BJ (cell line): ENCODE measurements at regions not wholly inside any gene's neighbourhood (a gene's known extent, or its start where the extent isn't known, plus 50 kb on each side); places are given as distances from the start of the nearest gene placed in this dataset.

Experiments
- CTCF ChIA-PET: fragments of 350-600 bp; formaldehyde crosslinking; extraction: SDS; loops from one replicate; lab custom pipeline; 2021; ENCODE audit warnings: antibody characterized with exemption, inconsistent platforms; lab: Yijun Ruan, JAX
- POLR2A ChIA-PET: fragments of 300-600 bp; sonication (Branson Sonifier 250); formaldehyde crosslinking; extraction: SDS; loops from one replicate; lab custom pipeline; 2021; ENCODE audit warnings: antibody characterized with exemption; lab: Charles Lee
- DNase-seq: peaks from one replicate; pipeline ENCODE4 v3.0.0-alpha.2; 2011; ENCODE audit warnings: low read depth
- H3K27me3 ChIP-seq: 2 replicates; pipeline ENCODE4 v1.6.0; 2011; ENCODE audit warnings: low read length; ENCODE audit not compliant: control insufficient read depth, insufficient read depth
- H3K36me3 ChIP-seq: 2 replicates; pipeline ENCODE4 v1.5.1; 2011; ENCODE audit warnings: low read length; ENCODE audit not compliant: control insufficient read depth, insufficient read depth
- H3K4me3 ChIP-seq: 2 replicates; pipeline ENCODE4 v1.5.1; 2011; ENCODE audit warnings: low read depth, mild to moderate bottlenecking, control low read depth, low read length
- CTCF ChIP-seq: IDR thresholded peaks from 2 replicates; pipeline ENCODE4 v1.5.1; 2011; ENCODE audit warnings: low read depth, mild to moderate bottlenecking, control low read depth, inconsistent platforms, low read length, moderate library complexity; ENCODE audit not compliant: insufficient read depth

- DNase-seq = no peak
- ChIA-PET CTCF (interaction anchor here (5.2 kb wide), 1 partner anchor 12 kb away, joined by 34 read pairs; no protein-coding TSS in a partner anchor), POLR2A (interaction anchor here (0.6 kb wide), 1 partner anchor 16 kb away, joined by 3 read pairs; no protein-coding TSS in a partner anchor)
- no peaks in the 10 kb centered on the region for H3K27me3 ChIP-seq
- H3K4me3 ChIP-seq = no peak overlapping the region
- no peaks in the 10 kb centered on the region for H3K36me3 ChIP-seq
- TF ChIP-seq CTCF = no peak
These were observed 216.1 kb upstream of the PMFBP1 start for GRCh38 chr16:72388007-72388406.

GRCh38 chr16:72384651-72385050 lies 212.7 kb upstream of the PMFBP1 start:
- ChIA-PET POLR2A (no interaction called here), CTCF (interaction anchor here (0.6 kb wide), 1 partner anchor 316 kb away, joined by 3 read pairs; no protein-coding TSS in a partner anchor)
- Histone ChIP-seq H3K27me3 (no peaks in the 10 kb centered on the region), H3K36me3 (no peaks in the 10 kb centered on the region), H3K4me3 (no peak overlapping the region)
- no peak for TF ChIP-seq CTCF
- DNase-seq = no peak

- Histone ChIP-seq H3K27me3 (no peaks in the 10 kb centered on the region), H3K4me3 (no peak overlapping the region), H3K36me3 (no peaks in the 10 kb centered on the region)
- TF ChIP-seq CTCF = no peak
- ChIA-PET CTCF (interaction anchor here (0.9 kb wide), 1 partner anchor 11 kb away, joined by 3 read pairs; no protein-coding TSS in a partner anchor), POLR2A (interaction anchor here (0.6 kb wide), 1 partner anchor 16 kb away, joined by 4 read pairs; no protein-coding TSS in a partner anchor)
- DNase-seq = no peak
These were observed 208.3 kb upstream of the PMFBP1 start for GRCh38 chr16:72380283-72380682.

GRCh38 chr16:72373201-72373600 lies 201.2 kb upstream of the PMFBP1 start:
- H3K27me3 ChIP-seq = no peaks in the 10 kb centered on the region
- DNase-seq = no peak
- ChIA-PET CTCF (interaction anchor here (1.1 kb wide), 1 partner anchor 20 kb away, joined by 5 read pairs; no protein-coding TSS in a partner anchor), POLR2A (interaction anchor here (0.6 kb wide), 1 partner anchor 689 kb away, joined by 5 read pairs; no protein-coding TSS in a partner anchor)
- TF ChIP-seq CTCF = no peak
- H3K36me3 ChIP-seq = no peaks in the 10 kb centered on the region
- no peak overlapping the region for H3K4me3 ChIP-seq

- no peak for TF ChIP-seq CTCF
- CTCF ChIA-PET = interaction anchor here (1.1 to 2.1 kb wide), 5 partner anchors 11 to 131 kb away, joined by 3 to 8 read pairs (median 3); no protein-coding TSS in a partner anchor
- H3K27me3 ChIP-seq = no peaks in the 10 kb centered on the region
- POLR2A ChIA-PET = interaction anchor here (0.6 kb wide), 2 partner anchors 16 to 690 kb away, joined by 3 to 5 read pairs; no protein-coding TSS in a partner anchor
- DNase-seq = no peak
- H3K4me3 ChIP-seq = no peak overlapping the region
- H3K36me3 ChIP-seq = no peaks in the 10 kb centered on the region
These were observed 200.4 kb upstream of the PMFBP1 start for GRCh38 chr16:72372087-72373045.
